Posterior vena cava (tissue), 2 donors: ENCODE measurements at regions not wholly inside any gene's neighbourhood (a gene's known extent, or its start where the extent isn't known, plus 50 kb on each side); places are given as distances from the start of the nearest gene placed in this dataset.
A peak's percentile ranks its signal among the peaks of the same experiment; 100 is the strongest.

Experiments
- DNase-seq: peaks from one replicate; pipeline ENCODE4 v3.0.0-alpha.2; 2020; ENCODE audit warnings: low spot score
- intact Hi-C, 2 donors: fragments of 100-400 bp; cut with DNase I; formaldehyde crosslinking; loops; one replicate each; pipeline versions ENCODE4 v1.14.1 to v1.14.2; 2022 to 2023
- donor health status: DM: yes; HTN: yes; CAD: no.
- donor health status: DM: yes; HTN: yes; CAD: no.

- intact Hi-C loops: no loop called here
- DNase-seq: peak; percentile 73
Measured at GRCh38 chr18:78726326-78727056, 253.1 kb upstream of the SALL3 start.

DNA sequence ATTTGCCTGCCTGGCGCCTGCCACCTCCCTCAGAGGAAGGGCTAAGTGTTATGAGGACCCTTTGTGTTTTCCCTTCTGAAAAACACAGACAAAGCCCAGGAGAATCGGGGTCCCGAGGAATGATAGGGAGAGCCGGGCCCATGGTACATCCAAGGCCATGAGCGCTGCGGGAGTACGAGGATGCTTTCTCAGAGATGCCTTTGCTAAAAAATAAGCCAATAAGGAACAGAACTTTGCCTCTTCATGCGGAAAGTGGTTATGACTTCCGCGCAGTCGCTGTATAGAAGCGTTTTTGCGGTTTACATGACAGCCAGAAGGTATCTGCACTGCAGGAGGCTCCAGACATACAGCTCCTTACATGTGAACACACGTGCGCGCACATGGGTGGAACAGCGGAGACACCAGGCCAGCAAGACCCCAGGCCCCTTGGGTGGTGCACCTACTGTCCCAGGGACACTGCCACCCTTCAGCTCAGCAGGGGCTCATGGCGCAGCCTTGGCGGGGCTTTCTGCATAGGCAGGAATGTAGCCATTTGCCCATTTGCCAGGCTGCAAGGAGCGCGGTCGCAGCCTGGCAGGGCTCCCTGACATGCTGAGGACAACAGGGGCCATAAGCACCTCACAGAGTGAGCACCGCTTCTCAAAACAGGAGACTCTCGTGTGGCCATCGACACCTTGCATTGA lies 252.4 kb upstream of the SALL3 start:
- intact Hi-C loops: no loop called here
- DNase-seq: peak; percentile 54

DNA sequence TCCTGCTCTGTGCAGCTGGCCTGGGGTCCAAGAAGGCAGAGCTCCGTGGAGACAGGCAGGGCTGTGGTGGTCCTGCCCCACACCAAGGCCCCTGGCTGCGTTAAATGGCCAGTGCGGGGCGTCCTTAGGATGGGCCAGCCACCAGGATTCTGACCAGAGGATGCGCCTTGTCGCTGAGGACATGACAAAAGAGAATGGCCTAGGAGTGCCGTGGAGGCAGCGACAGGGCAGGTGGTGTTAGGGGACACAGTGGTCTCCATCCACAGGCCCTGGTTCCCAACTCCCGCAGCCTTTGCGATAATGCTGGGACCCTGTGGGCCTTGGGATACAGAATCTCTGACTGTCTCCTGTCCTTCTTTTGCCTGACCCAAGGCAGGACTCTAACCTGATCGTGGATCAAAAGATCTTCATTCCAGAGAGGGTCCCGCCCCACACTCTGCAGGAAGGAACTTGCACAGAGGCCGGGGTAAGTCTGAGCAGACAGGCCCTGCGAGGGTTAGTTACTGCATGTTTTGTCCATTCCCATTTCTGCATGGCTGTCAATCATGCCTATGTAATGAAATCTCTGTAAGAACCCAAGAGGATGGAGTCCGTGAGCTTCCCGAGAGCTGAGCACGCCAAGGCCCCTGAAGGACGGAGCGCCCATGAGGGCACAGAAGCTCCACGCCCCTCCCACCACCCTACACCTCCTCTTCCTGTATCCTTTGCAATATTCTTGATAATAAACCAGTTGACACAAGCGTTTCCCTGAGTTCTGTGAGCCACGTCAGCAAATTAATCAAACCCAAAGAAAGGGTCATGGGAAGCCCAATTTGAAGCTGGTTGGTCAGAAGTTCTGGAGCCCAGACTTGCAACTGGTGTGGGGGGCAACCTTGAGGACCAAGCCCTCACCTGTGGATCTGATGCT lies 251.5 kb upstream of the SALL3 start:
- intact Hi-C loops: no loop called here
- DNase-seq: peak; percentile 74

GRCh38 chr18:78728784-78729467 lies 250.7 kb upstream of the SALL3 start:
- intact Hi-C loops: no loop called here
- peak; percentile 57 for DNase-seq

DNA sequence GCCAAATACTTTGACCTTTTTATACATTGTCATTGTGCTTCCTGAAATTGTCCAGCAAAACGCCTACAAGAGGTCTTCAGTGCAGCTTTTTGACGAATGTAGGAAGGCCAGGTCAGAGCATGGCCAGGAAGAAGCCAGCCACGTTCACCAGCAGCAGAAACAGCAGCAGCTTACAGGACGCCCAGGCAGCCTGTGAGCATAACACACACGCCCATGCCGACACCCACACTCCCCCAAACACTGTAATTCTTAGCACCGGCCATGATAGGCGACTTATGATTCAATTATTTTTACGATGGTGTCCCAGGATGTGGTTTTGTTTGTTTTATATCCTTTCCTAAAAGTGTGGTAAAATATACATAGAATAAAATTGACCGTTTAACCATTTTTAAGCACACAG lies 249.1 kb upstream of the SALL3 start:
- intact Hi-C loops: no loop called here
- no peak for DNase-seq

GRCh38 chr18:78731016-78731397 lies 248.6 kb upstream of the SALL3 start:
- intact Hi-C loops: no loop called here
- DNase-seq: peak; percentile 65

DNA sequence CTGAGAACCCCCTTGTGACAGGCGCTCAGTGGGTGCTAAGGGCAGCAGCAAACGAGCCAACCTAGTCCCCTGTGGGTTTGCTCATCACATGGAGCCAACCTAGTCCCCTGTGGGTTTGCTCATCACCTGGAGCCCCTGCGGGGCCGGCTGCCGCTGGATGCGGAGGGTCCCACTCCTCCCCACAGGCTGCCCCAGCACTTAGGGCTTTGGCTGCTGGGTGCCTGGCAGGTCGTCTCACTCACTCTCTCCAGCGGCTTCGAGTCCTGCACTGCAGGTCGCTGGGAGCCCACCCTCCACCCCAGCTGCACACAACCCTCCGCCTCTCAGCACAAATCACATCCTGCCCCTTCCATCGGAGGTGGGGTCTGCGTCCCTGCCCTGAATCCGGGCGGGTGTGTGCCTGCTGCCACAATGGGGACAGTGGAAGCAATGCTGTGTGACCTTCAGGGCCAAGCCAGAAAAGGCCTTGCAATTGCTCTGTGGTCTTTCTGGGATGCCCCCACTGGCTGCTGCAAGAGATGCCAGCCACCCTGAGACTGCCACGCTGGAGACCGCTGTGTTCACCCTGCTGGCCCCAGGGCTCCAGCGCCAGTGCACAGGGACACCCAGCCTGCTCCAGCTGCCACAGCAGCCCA lies 248.1 kb upstream of the SALL3 start:
- DNase-seq: peak; percentile 68

DNA sequence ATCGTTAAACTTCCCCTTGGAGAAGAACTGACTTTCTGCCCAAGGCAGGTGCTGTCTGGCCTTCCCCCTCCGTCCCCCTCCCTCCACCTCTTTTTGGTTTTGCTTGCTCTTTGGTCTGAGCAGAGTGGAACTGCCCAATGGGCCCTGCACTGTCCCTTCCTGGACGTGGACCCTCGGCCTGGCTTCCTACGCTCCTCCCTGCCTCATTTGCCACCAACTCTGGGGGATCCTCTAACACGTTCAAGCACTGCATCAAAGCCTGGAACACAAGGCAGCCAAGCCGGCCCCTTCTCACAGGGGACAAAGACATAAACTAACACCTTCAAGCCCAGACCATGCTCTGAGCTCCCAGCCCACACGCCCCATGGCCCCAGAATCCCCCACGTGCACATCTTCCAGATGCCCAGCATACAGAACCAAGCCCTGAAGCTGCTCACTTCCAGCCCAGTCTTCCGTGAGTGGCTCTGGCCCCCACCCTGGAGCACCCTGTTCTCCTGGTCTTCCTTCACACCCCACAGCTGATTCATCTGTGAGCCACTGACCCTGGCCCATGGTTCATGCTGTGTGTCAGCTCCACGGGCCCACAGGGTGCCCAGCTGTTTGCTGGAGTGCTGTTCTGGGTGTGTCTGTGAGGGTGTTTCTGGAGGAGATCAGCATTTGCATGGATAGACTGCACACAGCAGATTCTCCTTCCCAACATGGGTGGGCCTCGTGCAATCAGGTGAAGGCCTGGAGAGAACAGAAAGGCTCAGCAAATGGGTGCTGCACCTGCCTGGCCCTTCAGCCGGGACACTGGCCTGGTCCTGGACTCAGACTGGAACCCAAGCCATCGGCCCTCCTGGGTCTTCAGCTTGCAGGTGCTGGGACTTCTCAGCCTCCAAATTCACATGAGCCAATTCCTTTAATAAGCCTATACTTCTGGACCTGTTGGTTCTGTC lies 247.1 kb upstream of the SALL3 start:
- intact Hi-C loops: no loop called here

More for the DNA sequence above, 248.1 kb upstream of the SALL3 start:
- intact Hi-C loops: no loop called here

GRCh38 chr18:78733762-78734613 lies 245.6 kb upstream of the SALL3 start:
- intact Hi-C loops: no loop called here
- peak; percentile 74 for DNase-seq

More for the DNA sequence above, 247.1 kb upstream of the SALL3 start:
- DNase-seq: peak; percentile 66

DNA sequence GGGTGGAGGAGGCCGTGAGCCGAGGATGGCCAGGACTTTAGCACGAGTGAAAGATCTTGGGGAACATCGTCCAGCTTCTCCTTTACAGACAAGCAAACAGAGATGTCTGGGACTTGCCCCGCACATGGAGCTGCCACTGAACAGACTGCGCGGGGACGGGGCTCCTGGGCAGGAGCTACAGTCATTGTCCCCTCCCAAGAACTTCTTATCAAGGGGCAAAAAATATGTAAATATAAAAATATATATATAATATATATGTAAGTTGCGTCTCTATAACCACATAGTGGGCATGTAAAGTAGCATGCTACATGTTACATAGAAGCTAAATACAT lies 245.0 kb upstream of the SALL3 start:
- no peak for DNase-seq
- intact Hi-C loops: no loop called here

- peak; percentile 76 for DNase-seq
- intact Hi-C loops: no loop called here
Measured at GRCh38 chr18:78735131-78736014, 244.2 kb upstream of the SALL3 start.

DNA sequence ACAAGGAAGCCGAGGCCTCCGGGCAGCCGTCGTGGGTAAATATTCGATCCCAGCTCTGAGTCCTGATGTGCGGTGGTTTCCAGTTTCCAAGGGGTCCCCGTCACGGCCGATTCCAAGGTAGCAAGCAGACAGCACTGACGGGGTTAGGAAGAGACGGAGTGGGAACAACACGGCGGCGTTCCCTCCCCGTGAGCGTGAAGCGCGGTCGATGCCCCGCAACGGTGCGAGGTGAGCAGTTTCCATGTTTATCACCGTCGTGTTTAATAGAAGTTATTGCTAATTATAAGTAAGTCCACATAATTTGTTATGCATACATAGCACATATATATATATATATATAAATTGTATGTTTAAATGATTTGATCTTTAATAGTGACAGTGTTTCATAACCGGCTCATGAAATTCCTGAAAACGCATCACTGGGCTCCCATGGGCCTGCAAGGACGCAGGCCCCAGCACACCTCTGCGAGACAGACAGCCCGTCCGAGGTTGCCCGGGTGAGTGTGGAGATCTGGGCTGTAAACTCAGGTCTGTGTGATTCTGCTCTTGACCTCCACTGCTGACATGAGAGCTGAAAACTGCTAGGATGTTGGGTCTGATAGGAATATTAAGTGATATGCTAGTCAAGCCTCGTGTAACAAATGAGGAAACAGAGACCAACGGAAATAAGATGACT lies 243.5 kb upstream of the SALL3 start:
- peak; percentile 76 for DNase-seq
- intact Hi-C loops: no loop called here

DNA sequence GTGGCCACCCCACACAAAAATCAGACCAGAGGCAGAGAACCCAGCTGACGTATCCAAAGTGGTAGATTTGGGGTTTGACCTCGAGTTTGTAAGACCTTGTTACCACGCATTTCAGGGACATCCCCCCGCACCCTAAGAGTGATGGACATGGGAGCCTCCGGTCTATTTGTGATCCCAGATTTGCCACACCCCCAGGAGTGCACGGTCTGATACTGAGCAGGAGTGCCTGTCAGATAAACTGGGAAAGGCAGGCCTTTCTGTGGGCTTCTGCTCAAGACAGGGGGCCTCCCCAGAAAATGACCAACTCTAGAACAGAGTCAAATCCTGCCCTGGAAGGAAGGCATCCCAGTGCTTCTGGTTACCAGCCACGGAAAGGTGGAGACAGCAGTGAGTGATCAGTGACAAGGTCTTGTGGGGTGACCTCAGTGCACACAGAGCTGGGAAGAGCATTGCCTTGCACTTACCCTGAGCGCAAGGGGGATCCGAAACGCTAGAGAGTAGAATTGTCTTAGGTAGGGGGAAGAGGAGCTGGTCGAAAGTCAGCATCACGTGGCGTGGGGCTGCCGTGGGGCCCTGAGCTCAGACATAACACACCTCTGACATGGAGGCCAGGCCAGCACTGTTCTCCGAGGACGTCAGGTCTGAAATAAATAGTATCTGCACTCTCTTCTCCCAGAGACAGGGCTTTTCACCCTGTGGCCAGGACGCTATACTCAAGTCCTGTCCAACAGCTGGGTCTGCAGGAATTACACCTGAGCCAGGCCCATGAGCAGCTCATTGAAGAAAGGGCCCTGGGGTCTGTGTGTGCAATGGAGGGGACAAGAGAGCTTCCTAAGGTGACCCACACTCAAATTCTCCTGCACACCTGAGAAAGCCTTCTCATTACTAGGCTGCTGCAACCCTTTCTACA lies 242.4 kb upstream of the SALL3 start:
- intact Hi-C loops: no loop called here
- DNase-seq: no peak

DNA sequence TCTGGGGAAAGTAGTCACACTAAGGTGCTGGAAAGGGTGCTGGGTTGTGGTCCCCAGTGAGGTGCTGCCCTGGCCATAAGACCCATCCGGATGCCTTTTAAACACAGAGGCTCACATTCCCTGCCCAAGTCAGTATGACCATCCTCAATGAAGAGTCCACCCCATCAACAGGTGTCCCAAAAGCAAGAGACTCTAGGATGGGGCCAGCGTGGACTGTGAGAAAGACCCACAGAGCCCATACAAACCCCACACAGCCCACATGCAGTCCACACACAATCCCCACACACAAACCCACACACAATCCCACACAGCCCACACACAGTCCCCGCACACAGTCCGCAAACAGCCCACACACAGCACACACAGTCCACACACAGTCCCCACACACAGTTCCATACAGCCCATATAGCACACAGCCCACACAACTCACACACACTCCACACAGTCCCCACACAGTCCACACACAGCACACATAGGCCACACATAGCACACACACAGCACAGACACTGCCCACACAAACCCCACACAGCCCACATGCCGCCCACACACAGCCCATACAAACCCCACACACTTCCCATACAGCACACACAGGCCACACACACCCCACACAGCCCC lies 241.4 kb upstream of the SALL3 start:
- intact Hi-C loops: no loop called here
- DNase-seq: no peak
